ENCODE measurements at regions not wholly inside any gene's neighbourhood (a gene's known extent, or its start where the extent isn't known, plus 50 kb on each side); places are given as distances from the start of the nearest gene placed in this dataset.
"Not testable (repeated sequence)": the region's sequence is repeated elsewhere in the genome, so short reads cannot be mapped to it uniquely, and the experiment has no call there.

- no CpG with 5 or more reads among the region's 3 CpGs for WGBS (ENCODE audit: extremely low coverage, insufficient coverage, insufficient read length)
These were observed 478.8 kb downstream of the ADCYAP1 start for GRCh38 chr18:1383465-1383864.

GRCh38 chr18:1388468-1388867 is 483.8 kb downstream of the ADCYAP1 start:
- H3K27ac ChIP-seq (ENCODE audit: low read depth, low read length); H3K9me3 ChIP-seq (ENCODE audit: insufficient read depth, low read depth, low read length); H2AFZ ChIP-seq (ENCODE audit: insufficient read depth, low read length, poor library complexity); H4K12ac ChIP-seq (ENCODE audit: low read depth, low read length); H3K23ac ChIP-seq (ENCODE audit: low read length); H3K9ac ChIP-seq (ENCODE audit: low read length); H2BK120ac ChIP-seq (ENCODE audit: insufficient read depth, low read length, poor library complexity); DNase-seq; H2BK12ac ChIP-seq (ENCODE audit: low read length); H2BK5ac ChIP-seq (ENCODE audit: low read depth, low read length, poor library complexity); H3K27me3 ChIP-seq (ENCODE audit: insufficient read depth, low read length); H4K8ac ChIP-seq (ENCODE audit: low read depth, low read length); H3K18ac ChIP-seq (ENCODE audit: low read length); H2AK5ac ChIP-seq (ENCODE audit: low read length); H3K36me3 ChIP-seq (ENCODE audit: control insufficient read depth in 1 of 2, insufficient read depth in 2 of 2, low read length in 2 of 2); H3K14ac ChIP-seq (ENCODE audit: low read length); H3K4me2 ChIP-seq (ENCODE audit: low read length); H3K4me3 ChIP-seq (ENCODE audit: low read depth, low read length); H3K4me1 ChIP-seq (ENCODE audit: control insufficient read depth in 1 of 2, insufficient read depth in 2 of 2, low read length in 2 of 2); H3K79me2 ChIP-seq (ENCODE audit: control insufficient read depth, insufficient read depth, low read length, poor library complexity); H3K4ac ChIP-seq (ENCODE audit: low read depth, low read length); H4K91ac ChIP-seq (ENCODE audit: low read depth, low read length); H3K79me1 ChIP-seq (ENCODE audit: low read length): not testable (repeated sequence)

More at GRCh38 chr18:1383465-1383864, 478.8 kb downstream of the ADCYAP1 start:
- no peak overlapping the region for H2AK5ac ChIP-seq (ENCODE audit: low read length)
- no peak overlapping the region for H3K14ac ChIP-seq (ENCODE audit: low read length)
- no peaks in the 10 kb centered on the region for H3K79me2 ChIP-seq (ENCODE audit: control insufficient read depth, insufficient read depth, low read length, poor library complexity)
- no peak overlapping the region for H3K18ac ChIP-seq (ENCODE audit: low read length)
- H3K4me3 ChIP-seq (ENCODE audit: low read depth, low read length) = no peak overlapping the region
- no peak overlapping the region for H4K91ac ChIP-seq (ENCODE audit: low read depth, low read length)
- no peak overlapping the region for H2BK5ac ChIP-seq (ENCODE audit: low read depth, low read length, poor library complexity)
- no peak overlapping the region for H2BK12ac ChIP-seq (ENCODE audit: low read length)
- DNase-seq = no peak
- H2BK120ac ChIP-seq (ENCODE audit: insufficient read depth, low read length, poor library complexity) = no peak overlapping the region
- H2AFZ ChIP-seq (ENCODE audit: insufficient read depth, low read length, poor library complexity) = no peak overlapping the region
- H3K27ac ChIP-seq (ENCODE audit: low read depth, low read length) = no peak overlapping the region
- H3K79me1 ChIP-seq (ENCODE audit: low read length) = no peaks in the 10 kb centered on the region
- H4K12ac ChIP-seq (ENCODE audit: low read depth, low read length) = no peak overlapping the region
- no peak overlapping the region for H3K9ac ChIP-seq (ENCODE audit: low read length)
- H3K23ac ChIP-seq (ENCODE audit: low read length) = no peak overlapping the region
- H3K27me3 ChIP-seq (ENCODE audit: insufficient read depth, low read length) = no peaks in the 10 kb centered on the region
- no peaks in the 10 kb centered on the region for H3K36me3 ChIP-seq (ENCODE audit: control insufficient read depth in 1 of 2, insufficient read depth in 2 of 2, low read length in 2 of 2)
- no peak overlapping the region for H3K4me2 ChIP-seq (ENCODE audit: low read length)
- H3K4ac ChIP-seq (ENCODE audit: low read depth, low read length) = no peak overlapping the region
- H3K9me3 ChIP-seq (ENCODE audit: insufficient read depth, low read depth, low read length) = no peaks in the 10 kb centered on the region
- no peaks in the 10 kb centered on the region for H3K4me1 ChIP-seq (ENCODE audit: control insufficient read depth in 1 of 2, insufficient read depth in 2 of 2, low read length in 2 of 2)
- no peak overlapping the region for H4K8ac ChIP-seq (ENCODE audit: low read depth, low read length)

- Histone ChIP-seq H4K8ac (ENCODE audit: low read depth, low read length) (no peak overlapping the region), H2AFZ (ENCODE audit: insufficient read depth, low read length, poor library complexity) (no peak overlapping the region), H3K4me3 (ENCODE audit: low read depth, low read length) (no peak overlapping the region), H3K4ac (ENCODE audit: low read depth, low read length) (no peak overlapping the region), H3K4me1 (ENCODE audit: control insufficient read depth in 1 of 2, insufficient read depth in 2 of 2, low read length in 2 of 2) (peaks cover 3 to 9% of the 10 kb centered on the region in 2 experiments), H3K9ac (ENCODE audit: low read length) (no peak overlapping the region), H3K79me2 (ENCODE audit: control insufficient read depth, insufficient read depth, low read length, poor library complexity) (no peaks in the 10 kb centered on the region), H3K79me1 (ENCODE audit: low read length) (no peaks in the 10 kb centered on the region), H3K9me3 (ENCODE audit: insufficient read depth, low read depth, low read length) (no peaks in the 10 kb centered on the region), H3K18ac (ENCODE audit: low read length) (no peak overlapping the region), H3K23ac (ENCODE audit: low read length) (no peak overlapping the region), H2AK5ac (ENCODE audit: low read length) (no peak overlapping the region), H3K14ac (ENCODE audit: low read length) (no peak overlapping the region), H3K27ac (ENCODE audit: low read depth, low read length) (no peak overlapping the region), H3K27me3 (ENCODE audit: insufficient read depth, low read length) (no peaks in the 10 kb centered on the region), H2BK5ac (ENCODE audit: low read depth, low read length, poor library complexity) (no peak overlapping the region), H4K91ac (ENCODE audit: low read depth, low read length) (no peak overlapping the region), H3K36me3 (ENCODE audit: control insufficient read depth in 1 of 2, insufficient read depth in 2 of 2, low read length in 2 of 2) (no peaks in the 10 kb centered on the region), H2BK12ac (ENCODE audit: low read length) (no peak overlapping the region), H4K12ac (ENCODE audit: low read depth, low read length) (no peak overlapping the region), H3K4me2 (ENCODE audit: low read length) (no peak overlapping the region), H2BK120ac (ENCODE audit: insufficient read depth, low read length, poor library complexity) (no peak overlapping the region)
- WGBS (ENCODE audit: extremely low coverage, insufficient coverage, insufficient read length) = no CpG with 5 or more reads among the region's 3 CpGs
- DNase-seq = no peak
These were observed 487.4 kb downstream of the ADCYAP1 start for GRCh38 chr18:1392046-1392445.

GRCh38 chr18:1392865-1393734 is 488.4 kb downstream of the ADCYAP1 start:
- Histone ChIP-seq H3K9ac (ENCODE audit: low read length) (no peak overlapping the region), H4K8ac (ENCODE audit: low read depth, low read length) (no peak overlapping the region), H2BK12ac (ENCODE audit: low read length) (no peak overlapping the region), H3K36me3 (ENCODE audit: control insufficient read depth in 1 of 2, insufficient read depth in 2 of 2, low read length in 2 of 2) (no peaks in the 10 kb centered on the region), H3K4ac (ENCODE audit: low read depth, low read length) (no peak overlapping the region), H3K27ac (ENCODE audit: low read depth, low read length) (no peak overlapping the region), H3K79me1 (ENCODE audit: low read length) (no peaks in the 10 kb centered on the region), H3K4me3 (ENCODE audit: low read depth, low read length) (no peak overlapping the region), H3K4me1 (ENCODE audit: control insufficient read depth in 1 of 2, insufficient read depth in 2 of 2, low read length in 2 of 2) (peaks cover 3 to 9% of the 10 kb centered on the region in 2 experiments), H3K9me3 (ENCODE audit: insufficient read depth, low read depth, low read length) (no peaks in the 10 kb centered on the region), H2AK5ac (ENCODE audit: low read length) (no peak overlapping the region), H3K4me2 (ENCODE audit: low read length) (no peak overlapping the region), H2BK120ac (ENCODE audit: insufficient read depth, low read length, poor library complexity) (no peak overlapping the region), H2AFZ (ENCODE audit: insufficient read depth, low read length, poor library complexity) (no peak overlapping the region), H4K91ac (ENCODE audit: low read depth, low read length) (no peak overlapping the region), H3K18ac (ENCODE audit: low read length) (no peak overlapping the region), H3K14ac (ENCODE audit: low read length) (no peak overlapping the region), H2BK5ac (ENCODE audit: low read depth, low read length, poor library complexity) (no peak overlapping the region), H3K23ac (ENCODE audit: low read length) (no peak overlapping the region), H3K79me2 (ENCODE audit: control insufficient read depth, insufficient read depth, low read length, poor library complexity) (no peaks in the 10 kb centered on the region), H3K27me3 (ENCODE audit: insufficient read depth, low read length) (no peaks in the 10 kb centered on the region), H4K12ac (ENCODE audit: low read depth, low read length) (no peak overlapping the region)
- WGBS (ENCODE audit: extremely low coverage, insufficient coverage, insufficient read length) = no CpG with 5 or more reads among the region's 7 CpGs
- DNase-seq = no peak

Measured in trophoblast cell (in vitro differentiated cells and primary cell).